ENCODE measurements at regions not wholly inside any gene's neighbourhood (a gene's known extent, or its start where the extent isn't known, plus 50 kb on each side); places are given as distances from the start of the nearest gene placed in this dataset.

GRCh38 chr15:57892181-57892580 is 173.3 kb downstream of the ALDH1A2 start:
- TF ChIP-seq CTCF (conservative IDR thresholded peaks at IDR 0.05 in 1 of 2, IDR thresholded peaks at IDR 0.05 in 1 of 2; ENCODE audit: extremely low read depth in 1 of 2, insufficient read depth in 1 of 2, low read depth in 1 of 2, low read length in 2 of 2) (no peak), EZH2 (IDR thresholded peaks at IDR 0.05; ENCODE audit: borderline replicate concordance, low read length) (no peak)
